ENCODE measurements at regions not wholly inside any gene's neighbourhood (a gene's known extent, or its start where the extent isn't known, plus 50 kb on each side); places are given as distances from the start of the nearest gene placed in this dataset.

- H3K4me3 ChIP-seq (replicated peaks; ENCODE audit: insufficient read depth, low read length), result no peak overlapping the region
- TF ChIP-seq SPI1 (IDR thresholded peaks at IDR 0.05; ENCODE audit: borderline replicate concordance, low read depth), result no peak
- TF ChIP-seq CTCF (IDR thresholded peaks at IDR 0.05; ENCODE audit: insufficient read depth, low read length), result no peak
- no peak for TF ChIP-seq GABPA (IDR thresholded peaks at IDR 0.05; ENCODE audit: low read depth)
- TF ChIP-seq REST (IDR thresholded peaks at IDR 0.05; ENCODE audit: insufficient replicate concordance, low read depth), result no peak
- TF ChIP-seq POLR2AphosphoS5 (IDR thresholded peaks at IDR 0.05; ENCODE audit: low read depth), result no peak
- no peaks in the 10 kb centered on the region for H3K27me3 ChIP-seq (ENCODE audit: insufficient read depth, poor library complexity, severe bottlenecking)
- DNase-seq (ENCODE audit: low read depth in 1 of 2, low spot score in 1 of 2), result no peak
- no peak overlapping the region for H3K27ac ChIP-seq (replicated peaks)
Measured at GRCh38 chr3:8205881-8206280, 295.7 kb upstream of the LMCD1 start.

- no peak for DNase-seq (ENCODE audit: low read depth in 1 of 2, low spot score in 1 of 2)
- no peak overlapping the region for H3K4me3 ChIP-seq (replicated peaks; ENCODE audit: insufficient read depth, low read length)
- H3K27ac ChIP-seq (replicated peaks), result no peak overlapping the region
- no peak for TF ChIP-seq SPI1 (IDR thresholded peaks at IDR 0.05; ENCODE audit: borderline replicate concordance, low read depth)
- no peak for TF ChIP-seq POLR2AphosphoS5 (IDR thresholded peaks at IDR 0.05; ENCODE audit: low read depth)
- TF ChIP-seq CTCF (IDR thresholded peaks at IDR 0.05; ENCODE audit: insufficient read depth, low read length), result no peak
- no peak for TF ChIP-seq GABPA (IDR thresholded peaks at IDR 0.05; ENCODE audit: low read depth)
- TF ChIP-seq REST (IDR thresholded peaks at IDR 0.05; ENCODE audit: insufficient replicate concordance, low read depth), result no peak
- H3K27me3 ChIP-seq (ENCODE audit: insufficient read depth, poor library complexity, severe bottlenecking), result no peaks in the 10 kb centered on the region
Measured at GRCh38 chr3:8206971-8207617, 294.5 kb upstream of the LMCD1 start.

- no peak overlapping the region for H3K27ac ChIP-seq (replicated peaks)
- TF ChIP-seq GABPA (IDR thresholded peaks at IDR 0.05; ENCODE audit: low read depth), result no peak
Measured at GRCh38 chr3:8210882-8211341, 290.7 kb upstream of the LMCD1 start.

GRCh38 chr3:8212794-8213193 lies 288.8 kb upstream of the LMCD1 start:
- no peaks in the 10 kb centered on the region for H3K27me3 ChIP-seq (ENCODE audit: insufficient read depth, poor library complexity, severe bottlenecking)
- no peak for DNase-seq (ENCODE audit: low read depth in 1 of 2, low spot score in 1 of 2)
- TF ChIP-seq POLR2AphosphoS5 (IDR thresholded peaks at IDR 0.05; ENCODE audit: low read depth), result no peak
- no peak for TF ChIP-seq GABPA (IDR thresholded peaks at IDR 0.05; ENCODE audit: low read depth)
- TF ChIP-seq CTCF (IDR thresholded peaks at IDR 0.05; ENCODE audit: insufficient read depth, low read length), result no peak
- TF ChIP-seq REST (IDR thresholded peaks at IDR 0.05; ENCODE audit: insufficient replicate concordance, low read depth), result no peak
- TF ChIP-seq SPI1 (IDR thresholded peaks at IDR 0.05; ENCODE audit: borderline replicate concordance, low read depth), result no peak
- no peak overlapping the region for H3K4me3 ChIP-seq (replicated peaks; ENCODE audit: insufficient read depth, low read length)
- H3K27ac ChIP-seq (replicated peaks), result no peak overlapping the region

More at GRCh38 chr3:8210882-8211341, 290.7 kb upstream of the LMCD1 start:
- no peak for DNase-seq (ENCODE audit: low read depth in 1 of 2, low spot score in 1 of 2)
- no peak overlapping the region for H3K4me3 ChIP-seq (replicated peaks; ENCODE audit: insufficient read depth, low read length)
- H3K27me3 ChIP-seq (ENCODE audit: insufficient read depth, poor library complexity, severe bottlenecking), result no peaks in the 10 kb centered on the region

All from HL-60 (cell line).